GM21381 (cell line): ENCODE measurements at regions not wholly inside any gene's neighbourhood (a gene's known extent, or its start where the extent isn't known, plus 50 kb on each side); places are given as distances from the start of the nearest gene placed in this dataset.
"Not testable (repeated sequence)": the region's sequence is repeated elsewhere in the genome, so short reads cannot be mapped to it uniquely, and the experiment has no call there.

ENCODE experiments used
- ATAC-seq: cut with Tn5 transposase; IDR thresholded peaks from one replicate; pipeline ENCODE4 v1.9.1; 2021; ENCODE audit warnings: mild to moderate bottlenecking, moderate library complexity; ENCODE audit not compliant: unreplicated experiment

- no peak for ATAC-seq
Observed at GRCh38 chr2:21759819-21760218, 636.1 kb downstream of the TDRD15 start.

DNA sequence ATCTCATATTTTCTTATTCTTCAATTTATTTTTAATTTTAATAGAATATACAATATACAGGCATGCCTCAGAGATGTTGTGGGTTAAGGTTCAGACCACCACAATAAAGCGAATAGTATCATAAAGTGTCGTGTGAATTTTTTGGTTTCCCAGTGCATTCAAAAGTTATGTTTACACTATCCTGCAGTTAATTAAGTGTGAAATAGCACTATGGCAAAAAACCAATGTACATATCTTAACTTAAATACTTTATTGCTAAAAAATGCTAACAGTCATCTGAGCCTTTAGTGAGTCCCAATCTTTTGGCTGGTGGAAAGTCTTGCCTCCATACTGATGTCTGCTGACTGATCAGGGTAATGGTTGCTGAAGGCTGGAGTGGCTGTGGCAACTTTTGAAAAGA lies 637.6 kb downstream of the TDRD15 start:
- ATAC-seq = no peak

DNA sequence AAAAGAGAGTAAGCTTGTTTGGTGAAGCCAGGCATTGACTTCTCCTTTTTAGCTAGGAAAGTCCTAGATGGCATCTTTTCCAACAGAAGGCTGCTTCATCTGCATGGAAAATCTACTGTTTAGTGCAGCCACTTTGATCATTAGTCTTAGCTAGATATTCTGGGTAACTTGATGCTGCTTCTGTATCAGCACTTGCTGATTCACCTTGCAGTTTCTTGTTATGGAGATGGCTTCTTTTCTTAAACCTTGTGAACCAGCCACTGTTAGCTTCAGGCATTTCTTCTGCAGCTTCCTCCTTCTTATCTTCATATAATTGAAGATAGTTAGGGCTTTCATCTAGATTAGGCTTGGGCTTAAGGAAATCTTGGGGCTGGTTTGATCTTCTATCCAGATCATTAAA lies 639.7 kb downstream of the TDRD15 start:
- ATAC-seq = no peak

DNA sequence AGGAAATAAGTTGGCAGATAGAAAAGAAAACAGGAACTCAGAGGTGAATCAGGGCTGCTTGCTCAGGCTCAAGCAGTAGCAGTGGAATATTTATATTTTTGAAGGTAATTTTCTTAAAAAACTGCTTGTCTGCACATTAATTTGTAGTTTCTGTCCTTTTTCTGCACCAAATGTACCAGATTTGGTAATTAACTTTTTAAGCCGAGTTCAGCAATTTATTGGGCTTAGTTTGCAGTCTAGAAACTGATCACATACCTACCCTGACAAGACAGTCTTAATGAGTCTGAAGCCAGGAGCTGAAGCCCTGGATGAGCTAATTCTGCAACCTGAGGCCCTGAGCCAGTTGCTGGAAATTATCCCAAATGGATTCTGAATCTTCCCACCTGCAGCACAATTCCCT lies 647.0 kb downstream of the TDRD15 start:
- no peak for ATAC-seq

GRCh38 chr2:21772624-21773023 lies 648.9 kb downstream of the TDRD15 start:
- no peak for ATAC-seq

- ATAC-seq = no peak
Observed at GRCh38 chr2:21773168-21773567, 649.4 kb downstream of the TDRD15 start.

- ATAC-seq = no peak
Observed at GRCh38 chr2:21774691-21775368, 651.1 kb downstream of the TDRD15 start.

GRCh38 chr2:21779786-21780185 lies 656.0 kb downstream of the TDRD15 start:
- no peak for ATAC-seq

GRCh38 chr2:21781962-21782361 lies 658.2 kb downstream of the TDRD15 start:
- ATAC-seq = no peak

DNA sequence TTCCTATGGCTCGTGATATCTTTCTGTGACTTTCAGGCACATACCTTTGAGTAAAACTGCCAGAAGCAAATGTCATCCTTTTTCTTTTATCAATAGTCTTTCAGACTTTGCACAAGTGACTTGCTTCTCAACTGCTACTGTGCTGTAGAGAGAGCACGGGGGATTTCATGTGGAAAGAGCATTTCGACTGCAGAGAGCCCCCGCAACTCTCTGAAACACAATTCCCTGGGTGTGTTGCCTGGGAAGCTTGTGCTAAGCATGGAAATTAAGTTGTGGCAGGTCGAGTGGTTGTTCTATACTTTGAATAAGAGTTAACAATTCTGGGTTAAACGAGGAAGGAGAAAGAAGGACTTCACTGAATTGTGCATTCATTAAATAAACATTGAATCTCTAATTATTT lies 659.1 kb downstream of the TDRD15 start:
- ATAC-seq = no peak

GRCh38 chr2:21787941-21788340 lies 664.2 kb downstream of the TDRD15 start:
- no peak for ATAC-seq

- not testable (repeated sequence) for ATAC-seq
Observed at GRCh38 chr2:21790311-21790710, 666.5 kb downstream of the TDRD15 start.

DNA sequence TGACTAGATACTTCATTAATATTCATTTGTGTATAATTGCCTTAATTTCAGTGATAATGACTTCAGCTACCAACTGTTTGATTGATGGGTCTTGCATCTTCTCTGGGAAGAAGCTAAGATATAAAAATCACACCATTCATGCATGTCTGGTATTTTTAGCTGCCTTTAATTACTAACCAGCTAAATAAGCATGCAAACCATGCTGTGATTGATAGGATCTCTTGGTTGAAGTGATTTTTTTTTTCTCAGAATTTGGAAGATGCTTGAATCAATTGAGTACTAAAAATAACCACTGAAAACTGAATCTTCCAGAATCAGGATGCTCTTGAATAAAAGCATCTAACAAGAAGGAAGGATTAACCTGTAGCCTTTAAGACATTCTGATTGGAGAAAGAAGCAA lies 668.8 kb downstream of the TDRD15 start:
- ATAC-seq = no peak

- ATAC-seq = no peak
Observed at GRCh38 chr2:21793461-21793860, 669.7 kb downstream of the TDRD15 start.

DNA sequence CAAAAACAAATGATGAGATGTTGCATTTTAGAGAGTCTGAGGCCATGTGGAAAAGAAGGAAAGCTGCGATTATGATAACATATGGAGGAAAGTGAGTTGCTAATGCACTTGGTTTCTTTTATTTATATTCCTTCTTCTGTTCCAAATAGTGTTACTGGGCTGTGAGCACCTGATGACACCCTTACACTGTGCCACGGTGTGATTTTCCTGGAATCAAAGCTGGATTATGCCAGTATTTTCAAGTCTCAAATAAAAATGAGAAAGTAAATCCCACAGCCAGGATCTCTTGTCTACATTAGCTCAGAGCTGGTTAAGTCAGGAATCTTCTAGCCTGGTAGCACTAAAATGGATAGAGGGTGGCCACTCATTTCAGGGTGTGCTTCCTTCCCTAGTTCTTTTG lies 670.8 kb downstream of the TDRD15 start:
- no peak for ATAC-seq

DNA sequence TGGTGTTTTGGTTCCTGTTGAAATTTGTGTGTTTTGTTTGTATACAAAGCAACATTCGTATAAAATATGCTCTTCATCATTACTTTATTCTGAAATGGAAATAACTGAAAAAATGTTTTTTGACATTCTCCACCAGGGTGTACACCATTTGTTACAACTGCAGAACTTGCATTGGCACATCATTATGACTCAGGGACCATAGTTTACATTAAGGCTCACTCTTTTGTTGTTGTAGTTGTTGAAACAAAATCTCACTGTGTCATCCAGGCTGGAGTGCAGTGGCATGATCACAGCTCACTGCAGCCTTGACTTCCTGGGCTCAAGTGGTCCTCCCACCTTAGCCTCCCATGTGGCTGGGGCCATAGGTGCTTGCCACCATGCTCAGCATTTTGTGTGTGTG lies 676.6 kb downstream of the TDRD15 start:
- ATAC-seq = no peak

- no peak for ATAC-seq
Observed at GRCh38 chr2:21803550-21803949, 679.8 kb downstream of the TDRD15 start.

DNA sequence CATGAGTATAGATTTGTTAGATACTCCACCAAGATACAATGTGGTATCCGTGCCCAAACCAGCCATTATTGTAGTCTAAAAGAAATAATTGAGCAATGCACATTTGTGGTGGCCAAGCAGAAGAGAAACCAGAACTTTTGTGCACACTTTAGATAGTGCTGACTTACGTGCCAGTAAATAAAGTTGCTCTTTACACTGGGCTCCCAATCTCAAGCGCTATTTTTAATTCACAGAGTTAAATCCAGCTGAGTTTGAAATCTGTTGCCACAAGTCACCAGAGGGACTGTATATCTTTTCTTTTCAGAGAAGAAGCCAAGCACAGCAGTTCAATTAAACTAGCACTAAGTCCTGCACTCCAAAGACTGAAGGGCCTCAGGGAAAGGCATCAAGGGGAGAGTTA lies 680.4 kb downstream of the TDRD15 start:
- ATAC-seq = no peak

GRCh38 chr2:21811541-21811940 lies 687.8 kb downstream of the TDRD15 start:
- no peak for ATAC-seq

DNA sequence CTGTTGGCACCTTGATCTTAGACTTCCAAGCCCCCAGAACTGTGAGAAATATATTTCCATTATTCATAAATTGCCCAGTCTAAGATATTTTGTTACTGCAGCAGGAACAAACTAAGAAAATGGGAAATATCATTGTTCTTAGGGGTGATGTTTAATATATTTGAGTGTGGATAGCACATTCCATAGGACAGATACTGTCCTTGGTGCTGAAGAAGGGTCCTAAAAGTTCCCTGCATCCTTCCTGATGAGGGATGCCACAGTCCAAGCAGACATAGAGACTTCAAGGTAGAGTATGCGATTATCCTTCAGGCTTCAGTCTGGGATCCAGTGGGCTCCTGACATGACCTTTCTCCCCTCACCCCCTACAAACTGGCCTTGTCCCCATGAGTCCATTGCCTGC lies 689.0 kb downstream of the TDRD15 start:
- ATAC-seq = no peak

DNA sequence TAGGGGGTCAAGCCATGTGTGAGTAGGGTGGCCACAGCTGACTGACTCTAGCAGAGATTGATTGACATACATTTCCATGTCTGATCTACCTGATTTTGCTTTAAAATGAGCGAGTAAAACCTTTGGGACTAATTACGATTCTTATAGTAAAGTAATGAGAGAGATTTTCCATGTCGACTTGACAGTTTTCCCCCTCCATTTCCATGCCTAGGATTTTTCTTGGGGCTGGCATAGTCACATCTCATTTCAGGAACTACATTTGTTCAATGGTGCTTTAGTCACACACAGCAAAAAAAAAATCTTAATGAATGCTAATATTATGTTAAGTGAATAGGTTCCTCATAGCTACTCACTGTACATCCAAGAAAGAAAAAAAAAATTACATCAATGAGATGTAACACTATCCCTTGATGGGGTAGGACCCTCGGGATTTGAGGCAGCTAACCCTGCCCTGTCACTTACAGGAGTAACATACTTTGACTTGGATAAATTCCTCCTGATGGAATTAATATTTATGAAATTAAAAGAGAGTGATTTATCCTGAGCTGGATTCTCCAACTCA lies 690.9 kb downstream of the TDRD15 start:
- no peak for ATAC-seq

DNA sequence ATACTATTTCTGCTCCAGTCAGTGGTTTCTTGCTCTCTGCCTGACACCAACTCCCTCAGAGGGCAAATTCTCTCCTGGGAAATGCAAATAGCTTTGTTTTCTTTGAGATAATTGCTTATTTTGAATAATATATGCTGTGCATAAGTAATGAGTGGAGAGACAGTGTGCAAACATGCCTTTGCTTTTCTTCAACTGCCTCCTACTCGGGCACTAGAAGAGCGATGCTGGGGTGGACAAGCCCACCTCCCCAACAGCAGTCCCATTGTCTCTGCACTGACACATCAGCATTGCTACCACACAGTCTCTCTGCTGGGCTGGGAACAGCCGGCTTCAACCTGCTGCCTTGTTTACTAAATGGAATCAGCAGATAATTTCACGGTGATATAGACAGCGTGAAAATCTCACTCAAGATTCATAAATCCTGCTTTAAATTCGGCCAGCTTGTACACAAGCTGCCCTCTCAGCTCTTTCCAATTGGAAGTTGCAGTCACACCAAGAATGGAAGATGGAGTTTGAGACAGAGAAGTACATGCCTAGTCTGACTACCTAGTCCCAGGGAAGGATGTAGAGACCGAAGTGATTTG lies 694.5 kb downstream of the TDRD15 start:
- ATAC-seq = no peak

GRCh38 chr2:21819454-21819853 lies 695.7 kb downstream of the TDRD15 start:
- no peak for ATAC-seq
